GDM1 (cell line): ENCODE measurements at regions not wholly inside any gene's neighbourhood (a gene's known extent, or its start where the extent isn't known, plus 50 kb on each side); places are given as distances from the start of the nearest gene placed in this dataset.

Source experiments
- DNase-seq: peaks from one replicate; lab custom pipeline; 2025; lab: John Stamatoyannopoulos, UW

DNA sequence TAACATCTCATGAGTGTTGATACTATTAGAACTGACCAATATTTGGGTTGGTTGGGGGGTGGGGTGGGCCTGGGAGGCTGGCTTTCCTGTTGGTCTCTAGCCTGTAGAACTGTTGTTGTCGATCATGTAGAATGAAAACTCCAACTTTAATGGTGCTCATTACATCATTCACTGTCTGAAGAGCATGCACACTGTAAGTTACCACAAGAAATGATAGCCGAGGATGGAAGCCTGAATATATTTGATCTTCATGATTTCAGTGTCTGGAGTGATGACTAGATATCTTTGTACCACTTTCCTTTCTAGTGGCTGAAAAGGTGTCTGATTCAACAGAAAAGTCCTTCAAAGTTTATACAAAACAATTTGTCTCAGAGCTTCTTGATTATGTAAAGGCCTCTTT, 123.6 kb downstream of the XCL2 start:
- DNase-seq: no peak

DNA sequence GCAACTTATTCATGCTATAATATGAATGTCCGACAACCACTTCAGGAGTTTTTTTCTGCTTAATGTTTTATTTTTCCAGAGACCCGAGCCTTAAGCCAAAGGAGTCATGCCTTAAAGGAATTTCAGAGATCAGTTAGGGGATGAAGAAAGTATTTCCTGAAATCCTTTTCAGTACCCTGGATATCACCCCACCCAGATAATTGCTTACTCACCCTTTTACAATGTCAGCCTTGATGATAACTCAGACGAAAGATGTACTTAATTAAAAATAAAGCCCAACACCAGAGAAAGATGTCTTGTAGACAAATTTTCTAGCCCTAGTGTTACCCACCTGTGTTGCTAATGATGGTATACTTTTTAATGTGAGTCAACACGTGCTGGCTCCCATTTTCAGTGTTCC, 124.1 kb downstream of the XCL2 start:
- DNase-seq: no peak

DNA sequence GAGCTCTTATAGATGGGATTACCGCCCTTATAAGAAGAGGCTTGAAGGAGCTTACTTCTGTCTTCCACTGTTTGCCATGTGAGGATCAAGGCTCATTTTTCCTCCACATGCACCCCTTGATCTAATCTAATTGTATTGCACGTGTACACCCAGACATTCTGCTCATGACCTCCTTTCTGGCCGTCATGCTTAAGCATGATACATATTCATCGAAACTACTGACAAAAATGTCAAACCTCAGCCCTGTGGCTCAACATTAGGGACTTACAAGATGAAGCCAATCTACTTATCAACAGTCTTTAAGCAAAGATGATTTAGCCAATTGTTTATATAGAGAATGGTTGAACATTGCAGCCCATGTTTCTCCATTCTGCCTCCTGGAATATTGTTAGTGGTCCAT, 127.6 kb downstream of the XCL2 start:
- DNase-seq: no peak

DNA sequence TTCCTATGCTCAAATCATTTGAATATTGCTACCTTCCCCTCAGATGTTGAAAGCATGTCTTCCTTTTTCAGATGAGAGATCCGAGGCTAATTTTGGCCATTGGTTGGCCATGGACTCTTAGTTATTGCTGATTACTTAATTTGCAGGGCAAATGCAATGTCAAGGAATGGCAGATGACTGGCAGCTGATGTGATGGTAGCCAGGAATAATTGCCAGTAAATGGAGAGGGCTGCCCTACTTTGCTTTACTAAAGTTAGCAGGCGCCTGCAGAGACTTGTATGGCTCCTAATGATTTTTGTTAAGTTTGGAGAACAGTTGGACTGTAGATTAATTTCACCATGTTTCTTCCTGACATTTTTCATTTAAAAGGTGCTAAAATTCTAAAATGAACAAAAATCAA, 128.9 kb downstream of the XCL2 start:
- DNase-seq: no peak

DNA sequence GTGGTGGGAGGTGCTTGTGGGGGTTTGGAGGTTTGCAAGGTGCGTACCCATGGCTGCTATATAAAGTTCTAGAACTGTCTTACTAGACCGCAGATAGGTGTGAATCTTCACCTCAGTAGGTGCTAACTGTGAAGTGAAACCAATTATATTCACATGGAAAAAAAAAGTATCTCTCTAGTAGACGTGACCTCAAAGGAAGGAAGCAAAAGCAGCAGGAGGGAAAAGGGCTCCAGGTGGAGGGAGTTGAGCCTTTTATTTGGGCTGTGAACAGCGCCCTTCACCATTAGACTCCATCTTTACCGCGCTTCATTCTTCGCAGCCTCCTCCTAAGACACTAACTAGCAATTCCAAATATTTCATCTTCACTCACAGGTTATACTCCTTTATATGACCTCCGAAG, 129.8 kb downstream of the TBX19 start:
- DNase-seq: no peak

DNA sequence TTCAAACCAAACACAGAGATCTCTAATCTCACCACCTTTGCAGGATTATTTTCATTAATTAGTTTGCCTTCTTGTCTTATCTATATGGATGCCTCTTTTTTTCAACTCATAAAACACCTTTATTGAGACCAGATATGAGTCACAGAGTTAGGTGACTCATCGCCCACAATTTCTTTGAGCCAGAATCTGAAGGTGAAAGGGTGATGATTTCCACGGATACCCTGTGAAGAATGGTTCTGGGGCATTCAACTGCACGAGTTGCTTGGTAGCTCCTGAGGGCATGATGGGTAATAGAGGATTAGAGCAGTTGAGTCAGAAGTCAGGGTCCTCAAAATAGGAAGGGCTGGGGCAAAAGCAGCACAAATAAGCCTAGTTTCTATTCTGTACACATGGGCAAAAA, 128.2 kb downstream of the TBX19 start:
- DNase-seq: no peak

DNA sequence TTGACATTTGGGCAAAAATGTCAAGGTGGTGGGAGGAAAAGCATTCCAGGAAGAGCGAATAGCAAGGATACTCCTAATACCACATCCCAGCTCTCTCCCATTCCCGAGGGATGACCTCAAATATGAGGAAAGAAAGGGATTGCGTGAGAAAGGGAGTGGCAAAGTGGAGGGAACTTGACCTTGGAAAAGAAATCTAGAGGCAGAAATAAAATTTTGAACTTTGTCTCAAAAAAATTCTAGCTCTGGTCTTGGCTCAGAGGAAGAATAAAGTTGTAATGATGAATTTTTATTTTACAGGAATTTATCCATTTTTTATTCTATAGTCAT, 127.8 kb downstream of the TBX19 start:
- no peak for DNase-seq

DNA sequence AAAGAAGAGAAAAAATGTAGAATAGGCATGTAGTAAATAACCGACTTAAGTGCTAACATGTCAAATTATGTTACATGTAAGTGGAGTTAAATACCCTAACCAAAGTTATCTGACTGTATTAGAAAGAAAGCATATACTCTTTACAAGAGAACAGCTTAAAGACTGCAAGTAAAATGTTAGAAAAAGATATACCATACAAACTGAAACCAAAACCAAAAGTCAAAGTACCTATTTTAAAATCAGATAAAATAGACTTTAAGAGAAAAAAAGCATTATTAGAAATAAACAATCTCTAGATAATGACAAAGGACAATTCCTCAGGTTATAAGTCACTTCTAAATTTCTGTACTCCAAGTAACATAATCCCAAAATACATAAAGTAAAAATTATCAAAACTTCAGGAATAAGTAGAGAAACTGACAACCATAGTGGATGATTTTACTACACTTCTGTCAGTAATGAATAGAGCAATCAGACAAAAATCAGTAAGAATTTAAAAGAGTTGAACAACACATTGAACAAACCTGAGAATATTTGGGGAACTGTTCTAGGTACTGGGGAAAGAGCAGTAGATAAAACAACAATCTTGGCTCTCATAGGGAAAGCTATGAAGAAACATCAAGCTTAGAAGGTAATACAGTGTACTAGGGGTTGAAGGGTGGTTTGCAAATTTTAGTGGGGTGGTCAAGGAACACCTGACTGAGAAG, 127.3 kb downstream of the TBX19 start:
- no peak for DNase-seq

DNA sequence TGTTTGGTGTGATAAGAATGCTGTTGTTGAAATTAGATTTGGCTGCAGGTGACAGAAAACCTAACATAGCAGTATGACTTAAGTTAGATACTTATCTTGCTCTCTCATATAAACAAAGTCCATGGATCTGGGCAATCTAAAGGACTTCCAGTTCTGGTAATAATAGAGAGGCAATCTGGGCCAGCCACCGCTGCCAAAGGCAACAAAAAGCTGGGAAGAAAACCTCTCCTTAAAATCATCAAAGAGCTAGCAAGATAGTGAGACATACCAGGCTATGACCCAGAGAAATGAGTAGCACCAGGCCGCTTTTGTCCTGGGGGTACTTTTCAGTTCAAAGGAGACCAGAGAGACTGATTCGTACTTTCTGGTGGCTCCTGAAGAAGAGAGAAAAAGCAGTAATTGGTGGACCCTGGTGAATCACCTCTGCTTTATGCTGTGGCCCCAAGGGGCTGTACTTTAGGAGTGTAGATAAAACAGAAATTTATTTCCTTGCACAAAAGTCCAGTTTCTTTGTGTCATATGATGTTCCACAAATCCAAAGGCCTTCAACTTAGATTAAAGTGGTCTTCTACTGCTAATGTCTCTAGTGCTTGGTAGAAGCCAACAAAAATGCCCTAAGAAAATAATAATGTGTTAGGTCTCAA, 125.4 kb downstream of the TBX19 start:
- DNase-seq: no peak

DNA sequence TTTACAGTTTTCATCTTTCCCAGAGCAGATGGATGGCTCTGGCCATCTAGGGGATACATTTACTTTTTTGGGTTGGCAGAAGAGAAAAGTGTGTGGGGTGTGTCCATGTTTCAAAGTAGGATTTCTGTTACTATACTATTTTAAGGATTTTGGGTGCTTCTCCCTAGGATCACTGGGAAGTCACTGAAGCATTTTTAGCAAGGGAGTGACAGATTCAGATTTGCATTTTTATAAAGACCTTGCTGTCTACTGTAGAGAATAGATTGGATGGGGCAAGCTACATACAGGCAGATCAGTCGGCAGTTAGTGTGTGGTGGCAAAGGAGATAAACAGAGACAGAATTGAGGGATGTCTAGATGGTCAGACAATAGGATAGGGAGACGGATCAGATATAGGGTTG, 122.5 kb downstream of the TBX19 start:
- no peak for DNase-seq

DNA sequence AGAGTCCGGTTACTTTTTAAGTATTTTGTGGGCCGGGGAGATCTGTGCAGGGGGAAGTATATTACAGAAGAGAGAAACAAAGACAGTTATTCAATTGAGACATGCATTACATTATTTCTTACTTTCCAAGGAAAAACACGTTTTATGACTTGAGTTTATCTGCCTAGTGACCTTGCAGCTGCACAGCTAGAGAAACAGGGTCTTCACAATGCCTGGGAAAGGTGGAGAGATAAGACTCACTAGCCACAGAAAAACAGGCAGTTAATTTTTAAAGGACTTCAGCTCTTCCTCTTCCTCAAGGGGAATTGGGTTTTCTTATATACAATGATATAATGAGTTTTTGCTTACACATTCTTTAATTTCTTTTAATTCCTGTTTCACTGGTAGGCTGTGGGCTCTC, 121.8 kb downstream of the TBX19 start:
- DNase-seq: peak; percentile 4

DNA sequence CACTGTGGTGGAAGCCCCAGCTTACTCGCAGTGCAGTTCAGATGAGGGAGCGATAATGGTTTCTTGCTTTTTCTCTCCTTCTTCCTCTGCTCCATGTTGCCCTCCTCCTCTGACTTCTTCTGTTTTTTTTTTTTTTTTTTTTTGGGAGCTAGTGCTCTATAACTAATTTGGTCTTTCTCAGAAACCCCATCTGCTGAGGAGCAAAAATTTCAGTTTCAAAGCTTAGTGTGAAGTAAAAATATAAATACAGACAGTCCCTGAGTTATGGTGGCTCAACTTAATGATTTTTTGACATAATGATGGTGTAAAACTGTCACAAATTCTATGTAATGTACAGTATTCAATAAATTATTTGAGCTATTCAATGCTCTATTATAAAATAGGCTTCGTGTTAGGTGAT, 120.7 kb downstream of the TBX19 start:
- DNase-seq: no peak

DNA sequence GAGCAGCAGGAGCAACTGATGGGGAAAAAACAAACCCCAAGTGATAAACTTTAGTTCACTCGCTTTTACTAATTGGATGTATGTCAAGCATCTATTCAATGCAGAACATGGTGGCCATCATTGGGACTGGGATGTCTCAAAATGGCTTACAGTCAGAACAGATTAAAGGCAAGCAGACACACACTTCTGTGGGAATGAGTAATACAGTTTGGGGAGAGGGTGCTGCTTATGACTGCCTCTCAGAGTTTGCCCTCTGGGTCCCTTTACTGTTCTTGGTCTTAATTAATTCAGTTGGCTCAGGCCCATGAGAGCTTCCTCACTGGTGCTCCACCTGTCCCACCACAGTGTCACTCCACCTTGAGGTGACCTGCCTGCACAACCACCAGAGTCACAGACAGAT, 119.5 kb downstream of the TBX19 start:
- no peak for DNase-seq

DNA sequence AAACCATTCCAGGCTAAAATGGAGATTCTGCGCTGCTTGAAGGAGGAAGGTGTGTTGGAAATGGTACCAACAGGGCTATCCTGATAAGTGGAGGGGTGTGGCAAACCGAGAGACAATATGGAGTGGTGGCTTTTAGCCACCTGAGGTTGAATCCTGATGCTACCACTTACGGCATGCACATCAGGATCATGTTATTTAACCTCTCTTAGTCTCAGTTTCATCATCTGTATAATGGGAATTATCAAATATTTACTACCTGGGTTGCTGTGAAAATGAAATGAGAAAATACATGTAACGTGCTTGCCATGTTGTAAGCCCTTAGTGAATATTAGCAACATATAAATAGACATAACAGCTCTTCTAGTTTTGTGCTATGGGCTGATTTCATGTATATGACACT, 117.1 kb downstream of the TBX19 start:
- no peak for DNase-seq

DNA sequence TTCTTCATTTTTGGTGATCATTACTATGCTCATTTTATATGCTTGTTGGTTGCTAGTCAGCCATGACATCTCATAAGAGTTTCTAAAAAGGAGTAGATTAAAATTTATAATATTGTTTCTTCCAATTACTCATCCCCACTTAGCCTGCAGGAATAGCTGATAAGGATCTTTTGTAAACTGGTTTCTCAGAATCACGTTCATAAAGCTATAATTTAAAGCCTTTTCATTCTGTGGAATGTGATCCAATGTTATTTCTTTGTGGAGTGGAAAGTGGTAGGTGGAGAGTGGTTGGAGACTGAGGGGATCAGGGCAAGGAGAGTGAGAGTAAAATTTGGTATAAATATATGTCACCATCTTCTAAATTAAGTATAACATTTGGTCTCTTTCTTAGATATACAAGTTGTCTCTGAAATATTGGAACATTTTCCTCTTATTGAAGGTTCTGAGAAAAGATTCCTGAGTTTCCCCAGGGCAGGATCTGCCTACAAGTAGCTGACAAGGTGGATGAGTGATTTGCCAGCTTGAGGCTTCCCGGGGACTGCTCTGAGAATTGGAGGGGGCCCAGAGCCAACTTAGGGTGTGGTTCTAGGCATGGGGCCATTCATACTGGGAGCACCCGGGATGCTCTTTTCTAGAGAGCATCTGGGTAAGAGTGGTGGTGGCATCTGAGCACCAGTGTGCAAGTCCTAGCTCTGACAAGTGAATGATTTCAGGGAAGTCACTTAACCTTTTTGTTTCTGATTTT, 116.4 kb downstream of the TBX19 start:
- DNase-seq: no peak

DNA sequence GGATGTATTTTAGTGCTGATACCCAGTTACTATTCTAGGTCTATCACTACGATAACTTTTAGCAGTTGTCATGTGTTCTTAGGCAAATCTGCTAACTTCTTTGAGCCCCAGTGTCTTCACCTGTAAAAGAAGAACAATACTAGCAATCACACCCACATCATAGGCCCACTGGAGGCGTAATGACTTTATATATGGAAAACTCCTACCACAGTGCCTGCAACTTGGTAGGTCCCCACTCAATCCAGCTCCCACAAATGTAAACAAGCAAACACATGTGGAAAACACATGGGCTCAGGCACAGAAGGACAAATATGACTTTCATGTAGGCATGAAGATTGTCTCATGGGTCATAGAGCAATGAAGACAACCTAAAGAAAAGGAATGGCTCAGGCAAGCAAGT, 115.8 kb downstream of the TBX19 start:
- DNase-seq: no peak

DNA sequence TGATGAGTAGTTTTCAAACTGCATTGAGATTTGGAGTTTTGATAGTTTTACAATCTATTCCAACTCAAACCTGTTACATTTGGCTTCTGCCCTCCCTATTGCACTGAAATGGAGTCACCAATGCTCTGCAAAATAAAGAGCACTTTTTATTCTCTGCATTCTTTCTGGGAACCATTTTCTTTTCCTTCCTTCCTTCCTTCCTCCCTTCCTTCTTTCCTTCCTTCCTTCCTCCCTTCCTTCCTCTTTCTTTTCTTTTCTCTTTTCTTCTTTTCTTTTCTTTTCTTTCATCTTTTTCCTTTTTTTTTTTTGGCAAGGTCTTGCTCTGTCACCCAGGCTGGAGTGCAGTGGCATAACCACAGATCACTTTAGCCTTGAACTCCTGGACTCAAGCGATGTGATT, 114.2 kb downstream of the TBX19 start:
- no peak for DNase-seq

DNA sequence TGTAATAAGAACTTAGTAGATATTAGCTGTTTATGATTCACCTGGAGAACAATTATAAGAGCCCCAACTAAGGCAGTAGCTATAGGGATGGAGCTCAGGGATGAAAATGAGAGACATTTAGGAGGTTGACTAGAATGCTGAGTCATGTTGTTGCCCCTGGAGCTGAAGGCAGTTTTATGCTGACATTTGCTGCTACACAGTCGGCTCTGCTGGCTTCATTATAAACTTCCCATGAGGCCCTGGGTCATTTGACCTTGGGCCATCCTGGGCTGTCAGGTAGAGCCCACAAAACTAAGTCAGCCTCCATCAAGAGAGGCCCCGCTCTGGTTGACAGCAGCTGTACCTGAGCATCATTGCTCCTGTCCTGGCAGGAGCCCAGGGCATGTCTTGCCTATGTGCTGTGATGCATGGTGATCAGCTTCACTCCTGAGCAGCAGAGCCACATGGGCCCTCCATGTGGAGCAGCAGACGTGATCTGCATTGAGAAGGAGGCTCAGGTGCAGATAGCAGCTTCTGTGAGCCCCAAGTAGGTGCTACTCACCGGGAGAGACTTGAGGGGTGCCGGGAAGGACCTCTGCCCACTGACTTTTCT, 112.4 kb downstream of the TBX19 start:
- no peak for DNase-seq

DNA sequence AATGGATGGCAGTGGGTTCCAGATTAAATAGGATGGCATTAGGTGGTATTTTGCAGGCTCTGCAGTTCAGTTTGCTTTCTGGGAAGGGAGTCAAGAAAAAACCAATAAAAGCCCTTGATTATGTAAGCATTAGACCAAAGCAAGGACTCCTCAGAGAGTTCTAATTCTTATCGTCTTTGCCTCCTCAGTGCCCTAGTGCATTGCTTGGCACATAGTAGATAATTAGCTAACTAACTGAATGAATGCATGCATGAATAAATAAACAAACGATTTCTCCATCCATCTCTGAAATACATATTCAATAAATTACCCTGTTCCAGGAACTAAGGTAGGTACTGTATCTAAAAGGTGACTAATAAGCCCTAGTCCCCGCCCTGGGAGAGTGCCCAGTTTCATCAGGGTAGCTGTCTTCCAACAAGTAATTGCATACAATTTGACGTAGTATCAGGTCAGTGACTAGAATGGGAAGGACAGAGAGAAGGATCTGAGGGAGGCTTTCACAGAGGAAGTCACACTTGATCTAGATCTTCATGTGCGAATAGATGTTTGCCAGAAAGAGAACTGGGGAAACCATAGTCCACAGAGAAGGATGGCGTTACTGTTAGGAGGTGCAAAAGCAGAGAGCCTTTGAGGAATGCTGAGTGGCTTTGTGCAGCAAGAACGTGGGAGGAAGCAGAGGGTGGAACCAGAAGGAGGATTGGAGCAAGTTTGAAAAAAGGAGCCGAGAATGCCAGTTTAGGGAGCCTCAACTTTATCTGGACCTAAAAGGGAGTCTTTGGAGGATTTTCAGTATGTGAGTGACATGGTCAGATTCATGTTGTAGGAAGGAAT, 111.4 kb downstream of the TBX19 start:
- no peak for DNase-seq

DNA sequence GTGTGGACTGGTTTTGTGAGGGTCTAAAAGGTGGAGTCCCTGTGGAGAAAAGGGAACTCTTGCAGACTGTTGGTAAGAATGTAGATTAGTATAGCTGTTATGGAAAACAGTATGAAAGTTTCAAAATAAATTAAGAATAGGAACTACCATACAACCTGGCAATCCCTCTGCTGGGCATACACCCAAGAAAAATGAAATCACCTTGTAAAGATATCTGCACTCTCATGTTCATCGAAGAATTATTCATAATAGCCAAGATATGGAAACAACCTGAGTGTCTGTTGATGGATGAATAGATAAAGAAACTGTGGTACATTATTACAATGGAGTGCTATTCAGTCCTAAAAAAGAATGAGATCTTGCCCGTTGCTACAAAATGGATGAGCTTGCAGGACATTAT, 109.6 kb downstream of the TBX19 start:
- no peak for DNase-seq

DNA sequence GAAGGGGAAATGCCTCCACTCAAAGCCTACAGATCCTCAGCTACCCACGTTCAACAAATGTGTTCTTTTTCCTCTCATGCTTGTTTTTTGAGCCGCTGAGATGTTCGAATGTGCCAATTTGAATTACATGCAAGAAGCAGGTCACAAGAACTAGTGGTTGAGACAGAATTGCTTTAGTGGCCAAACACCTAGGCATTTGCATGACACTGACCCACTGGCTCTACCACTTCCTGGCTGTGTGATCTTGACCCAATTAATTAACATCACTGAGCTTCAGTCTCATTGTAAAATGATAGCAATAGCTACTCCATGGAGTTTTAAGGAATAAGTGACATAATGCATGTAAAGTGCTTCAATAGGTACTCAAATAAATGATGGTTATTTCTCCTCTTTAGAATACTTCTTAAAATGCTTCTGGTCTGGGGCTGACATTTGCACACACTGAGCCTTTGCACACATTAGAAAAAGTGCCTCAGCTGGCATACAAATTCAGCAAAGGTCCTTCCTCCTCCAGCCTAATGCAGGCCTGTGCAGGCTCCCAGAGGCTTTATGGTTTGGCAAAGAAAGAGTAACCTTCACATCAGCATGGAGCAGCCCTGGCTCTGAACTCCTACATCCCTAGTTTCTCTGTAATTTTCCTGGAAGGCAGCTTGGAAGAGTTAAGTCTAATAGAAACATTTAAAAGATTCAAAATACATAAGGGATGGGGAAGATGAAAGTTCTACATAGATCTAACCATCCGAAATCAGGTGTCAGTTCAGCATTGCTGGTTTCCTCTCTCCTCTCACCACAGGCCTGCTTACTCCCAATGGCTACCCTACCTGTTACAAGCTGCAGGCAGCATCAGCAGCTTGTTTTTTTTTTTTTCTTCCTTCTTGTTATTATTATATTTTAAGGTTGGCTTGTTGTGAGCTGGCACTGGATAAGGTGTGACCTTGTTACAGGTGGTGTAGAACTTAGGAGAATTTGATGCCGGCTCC, 107.4 kb downstream of the TBX19 start:
- DNase-seq: no peak
